UCSD-AML1 (cell line): ENCODE measurements at regions not wholly inside any gene's neighbourhood (a gene's known extent, or its start where the extent isn't known, plus 50 kb on each side); places are given as distances from the start of the nearest gene placed in this dataset.

Experiments used
- DNase-seq: peaks from one replicate; lab custom pipeline; 2025; ENCODE audit not compliant: unreplicated experiment; lab: John Stamatoyannopoulos, UW

DNA sequence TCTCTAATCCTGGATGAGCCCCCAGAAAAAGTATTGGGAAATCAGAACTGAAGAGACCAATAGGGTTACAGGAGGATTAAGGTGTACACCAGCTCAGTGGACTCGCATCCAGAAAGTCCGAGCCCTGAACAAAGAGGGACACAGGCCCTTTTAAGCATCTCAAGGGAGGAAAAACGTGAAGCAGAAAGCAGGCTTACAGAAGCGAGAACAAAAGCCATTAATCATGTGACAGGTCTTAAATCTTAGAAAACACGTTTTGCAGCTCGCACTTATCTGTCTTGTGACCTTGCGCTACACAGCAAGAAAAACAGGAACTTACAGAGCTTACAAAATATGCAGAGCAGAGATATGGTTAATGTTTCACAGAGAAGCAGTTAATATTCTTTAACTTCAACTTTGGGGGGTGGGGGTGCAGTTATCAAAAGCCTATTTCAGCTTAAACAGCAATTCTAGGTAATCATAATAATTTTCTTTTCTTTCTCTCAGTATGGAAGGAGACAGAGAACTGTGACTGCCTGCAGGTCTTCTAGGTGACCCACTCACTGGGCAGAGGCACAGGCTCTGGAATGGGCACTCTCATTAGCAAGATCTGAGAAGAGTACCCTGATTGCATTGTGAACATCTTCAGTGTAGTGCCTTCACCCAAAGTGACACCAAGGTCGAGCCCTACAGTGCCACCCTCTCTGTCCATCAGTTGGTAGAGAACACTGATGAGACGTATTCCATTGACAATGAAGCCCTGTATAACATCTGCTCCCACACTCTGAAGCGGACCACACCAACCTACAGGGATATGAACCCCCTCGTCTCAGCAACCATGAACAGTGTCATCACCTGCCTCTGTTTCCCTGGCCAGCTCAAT, 65.0 kb upstream of the MOCS1 start:
- no peak for DNase-seq

- no peak for DNase-seq
These were observed 63.9 kb upstream of the MOCS1 start for GRCh38 chr6:39998126-39998525.

GRCh38 chr6:39997101-39997635, 62.9 kb upstream of the MOCS1 start:
- no peak for DNase-seq

GRCh38 chr6:39995633-39996032, 61.4 kb upstream of the MOCS1 start:
- DNase-seq = no peak

DNA sequence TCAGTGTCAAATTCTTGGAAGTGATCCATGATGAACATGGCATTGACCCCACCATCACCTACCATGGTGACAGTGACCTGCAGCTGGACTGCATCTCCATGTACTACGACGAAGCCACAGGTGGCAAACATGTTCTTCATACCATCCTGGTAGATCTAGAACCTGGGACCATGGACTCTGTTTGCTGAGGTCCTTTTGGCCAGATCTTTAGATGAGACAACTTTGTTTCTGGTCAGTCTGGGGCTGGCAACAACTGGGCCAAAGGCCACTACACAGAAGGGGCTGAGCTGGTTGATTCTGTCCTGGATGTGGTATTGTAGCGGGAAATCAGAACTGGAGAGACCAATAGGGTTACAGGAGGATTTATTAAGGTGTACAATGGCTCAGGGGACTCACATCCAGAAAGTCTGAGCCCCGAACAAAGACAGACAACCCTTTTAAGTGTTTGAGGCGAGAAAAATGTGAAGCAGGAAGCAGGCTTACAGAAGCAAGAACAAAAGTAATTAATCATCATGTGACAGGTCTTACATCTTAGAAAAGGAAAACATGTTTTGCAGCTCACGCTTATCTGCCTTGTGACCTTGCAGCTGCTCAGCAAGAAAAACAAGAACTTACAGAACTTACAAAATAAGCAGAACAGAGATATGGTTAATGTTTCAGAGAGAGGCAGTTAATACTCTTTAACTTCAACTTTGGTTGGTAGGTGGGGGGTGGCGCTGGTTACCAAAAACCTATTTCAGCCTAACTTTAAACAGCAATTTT, 58.8 kb upstream of the MOCS1 start:
- DNase-seq = no peak
